CD4-positive, alpha-beta T cell treated with Interferon gamma for 1 hour (primary cell): ENCODE measurements at regions not wholly inside any gene's neighbourhood (a gene's known extent, or its start where the extent isn't known, plus 50 kb on each side); places are given as distances from the start of the nearest gene placed in this dataset.

Experiments used
- DNase-seq: peaks from one replicate; pipeline ENCODE4 v3.0.0-alpha.2; 2020

DNA sequence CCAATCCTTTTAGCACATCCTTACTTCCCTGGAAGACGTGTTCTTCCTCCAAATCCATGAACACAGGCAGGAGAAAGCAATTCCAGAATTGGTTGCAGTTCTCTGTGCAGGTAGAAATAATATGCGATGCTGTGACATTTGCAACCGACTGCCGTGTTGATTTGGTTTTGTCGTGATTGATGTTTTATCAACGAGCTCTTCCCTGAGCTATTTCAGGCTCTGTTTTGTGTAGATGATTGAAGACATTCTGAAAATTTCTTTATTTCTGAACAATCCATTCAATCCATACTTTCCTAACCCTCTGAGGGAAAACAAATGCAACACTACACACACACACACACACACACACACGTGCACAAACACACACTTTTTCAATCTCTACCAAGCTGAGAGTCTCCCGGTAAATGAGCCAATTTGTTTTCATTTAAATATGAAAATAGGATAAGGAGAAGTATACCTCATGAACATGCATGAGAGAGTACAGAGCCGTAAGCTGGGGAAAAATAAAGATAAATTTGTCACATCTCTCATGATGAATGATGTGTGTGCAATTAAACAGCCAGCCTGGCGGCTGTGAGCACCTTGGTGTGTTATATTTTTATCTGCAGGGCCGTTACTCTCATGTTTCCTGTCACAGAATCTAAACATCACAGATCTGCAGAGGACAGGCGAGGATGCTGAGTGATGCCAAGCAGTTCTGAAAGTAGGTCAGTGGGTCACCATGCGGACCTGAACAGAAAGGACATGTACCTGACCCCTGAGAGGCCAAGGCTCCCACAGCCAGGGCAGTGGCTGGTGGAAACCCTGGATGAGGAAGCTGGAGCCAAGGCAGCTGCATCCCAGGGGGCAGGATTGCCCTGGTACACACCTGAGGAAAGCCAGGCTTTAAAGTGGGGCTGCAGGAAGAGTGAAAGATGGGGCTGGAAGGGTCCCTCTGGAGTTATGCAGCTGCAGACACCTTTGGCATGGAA is 64.8 kb downstream of the PDCL3 start:
- DNase-seq = no peak

DNA sequence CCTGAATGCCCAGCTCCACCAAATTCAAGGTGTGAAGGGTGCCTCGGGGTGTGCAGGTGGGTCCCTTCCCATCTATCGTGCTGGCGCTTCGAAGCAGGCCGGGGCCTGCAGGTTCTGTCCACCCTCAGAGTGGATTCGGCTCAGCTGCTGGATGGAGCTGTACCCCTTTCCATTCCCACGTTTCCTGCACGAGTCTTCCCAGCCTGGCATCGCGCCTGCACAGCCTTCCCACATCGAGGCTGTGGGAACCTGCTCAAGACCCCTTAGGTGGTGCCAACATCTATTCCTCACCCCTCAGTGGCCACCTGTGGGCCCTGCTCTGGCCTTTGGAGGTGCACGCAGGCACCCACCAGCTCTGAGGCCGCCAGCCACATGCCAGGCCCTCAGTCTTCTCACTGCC is 65.7 kb downstream of the PDCL3 start:
- no peak for DNase-seq

DNA sequence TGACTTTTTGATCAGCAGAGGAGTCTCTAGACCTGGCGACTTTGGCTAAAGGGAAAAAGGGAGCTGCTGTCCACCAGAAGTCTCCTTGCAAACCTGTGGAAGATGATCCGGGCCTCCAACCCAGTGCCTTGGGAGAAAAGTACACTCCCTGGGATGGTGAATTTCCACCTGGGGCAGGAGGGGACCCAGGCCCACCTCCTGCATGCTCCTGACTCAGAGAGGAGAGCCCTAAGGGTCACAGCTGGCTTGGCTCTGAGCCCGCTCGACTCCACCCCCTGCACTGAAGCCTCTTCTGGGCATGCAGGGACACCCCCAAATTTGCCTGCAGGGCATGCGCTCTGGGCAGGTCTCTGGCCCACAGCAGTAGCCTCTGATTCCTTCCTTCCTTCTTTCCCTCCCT is 66.5 kb downstream of the PDCL3 start:
- no peak for DNase-seq

DNA sequence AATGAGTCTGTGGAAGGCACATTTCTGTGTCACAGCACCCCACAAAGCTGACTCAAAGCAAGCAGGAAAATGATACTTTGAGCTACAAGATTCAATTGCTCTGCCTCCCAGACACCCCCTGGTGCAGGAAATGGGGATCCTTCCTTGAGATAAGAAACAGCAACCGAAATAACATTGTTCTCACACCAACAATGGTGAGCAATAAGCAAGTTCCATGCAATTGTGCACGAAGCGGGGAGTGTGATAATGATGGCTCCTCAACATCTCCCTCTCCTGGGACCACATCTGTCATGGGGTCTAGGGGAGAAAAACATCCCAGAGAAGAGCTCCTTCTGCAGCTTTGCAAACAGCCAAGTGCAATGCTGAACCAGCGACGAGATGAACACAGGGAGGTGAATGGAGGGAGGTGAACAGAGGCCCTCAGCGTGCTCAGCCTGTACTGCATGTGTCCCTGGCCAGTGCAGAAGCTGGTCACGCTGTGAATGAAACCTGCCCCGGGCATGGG is 67.7 kb downstream of the PDCL3 start:
- DNase-seq = no peak

DNA sequence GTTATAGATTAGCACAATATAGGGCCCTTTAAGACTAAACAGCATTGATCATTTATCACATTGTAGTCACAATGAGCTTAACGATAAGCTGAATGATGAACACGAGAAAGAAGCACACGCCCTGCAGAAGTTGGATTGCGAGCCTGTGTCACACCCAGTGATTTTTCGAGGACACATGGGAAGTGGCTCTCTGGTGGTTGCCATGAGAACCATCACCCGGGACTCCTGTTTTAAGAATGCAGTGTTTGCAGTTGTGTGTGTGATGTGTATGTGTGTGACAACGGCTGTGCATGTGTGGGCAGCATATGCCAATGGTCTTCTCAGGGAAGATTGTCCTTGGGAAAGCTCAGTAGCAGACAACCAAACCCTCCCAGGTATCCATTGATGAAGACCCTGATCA is 69.2 kb downstream of the PDCL3 start:
- no peak for DNase-seq

DNA sequence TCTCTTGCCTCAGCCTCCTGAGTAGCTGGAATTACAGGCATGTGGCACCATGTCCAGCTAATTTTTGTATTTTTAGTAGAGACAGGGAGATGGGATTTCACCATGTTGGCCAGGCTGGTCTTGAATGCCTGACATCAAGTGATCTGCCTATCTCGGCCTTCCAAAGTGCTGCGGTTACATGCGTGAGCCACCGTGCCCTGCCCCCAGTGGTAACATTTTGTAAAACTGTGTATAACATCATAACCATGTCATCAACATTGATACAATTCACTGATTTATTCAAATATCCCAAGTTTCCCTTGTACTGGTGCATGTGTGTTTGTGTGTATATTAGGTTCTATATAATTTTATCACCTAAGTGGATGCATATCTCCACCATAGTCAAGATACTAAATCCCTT is 70.0 kb downstream of the PDCL3 start:
- no peak for DNase-seq

DNA sequence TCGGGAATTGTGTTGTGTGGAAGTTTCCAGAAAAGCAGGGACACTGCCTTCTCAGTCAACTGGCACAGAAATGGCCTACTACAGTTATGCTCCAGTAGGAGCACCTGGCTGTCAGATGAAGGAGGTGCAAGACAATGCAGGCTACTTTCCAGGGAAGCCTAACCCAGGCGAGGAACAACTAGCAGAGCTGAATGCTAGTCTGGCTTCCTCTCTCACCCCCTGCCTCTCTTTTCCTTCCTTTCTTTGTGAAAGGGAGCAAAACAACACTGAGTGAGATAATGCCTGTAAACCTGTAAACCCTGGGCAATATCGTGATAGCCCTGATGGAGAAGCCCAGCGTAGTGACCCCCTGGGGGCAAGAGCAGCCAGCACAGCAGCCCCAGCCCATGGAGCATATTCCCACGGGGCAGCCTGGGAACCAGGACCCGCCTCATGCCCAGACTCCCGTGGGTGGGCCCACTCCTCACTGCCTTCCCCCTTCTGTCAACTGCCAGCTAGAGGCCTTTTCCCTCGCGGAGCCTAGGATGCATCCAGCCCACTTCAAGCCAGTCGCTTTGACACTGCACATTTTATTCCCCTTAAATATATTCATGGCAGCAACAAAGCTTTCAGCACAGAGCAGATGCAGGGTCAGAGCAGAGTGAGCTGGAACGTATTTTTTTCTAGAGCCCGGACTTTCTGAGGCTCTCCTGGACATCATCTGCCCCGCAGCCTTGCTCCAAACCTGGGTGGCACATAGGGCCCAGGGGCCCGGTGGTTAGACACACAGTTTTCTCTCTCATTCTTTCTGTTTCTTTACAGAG is 77.0 kb downstream of the PDCL3 start:
- no peak for DNase-seq

DNA sequence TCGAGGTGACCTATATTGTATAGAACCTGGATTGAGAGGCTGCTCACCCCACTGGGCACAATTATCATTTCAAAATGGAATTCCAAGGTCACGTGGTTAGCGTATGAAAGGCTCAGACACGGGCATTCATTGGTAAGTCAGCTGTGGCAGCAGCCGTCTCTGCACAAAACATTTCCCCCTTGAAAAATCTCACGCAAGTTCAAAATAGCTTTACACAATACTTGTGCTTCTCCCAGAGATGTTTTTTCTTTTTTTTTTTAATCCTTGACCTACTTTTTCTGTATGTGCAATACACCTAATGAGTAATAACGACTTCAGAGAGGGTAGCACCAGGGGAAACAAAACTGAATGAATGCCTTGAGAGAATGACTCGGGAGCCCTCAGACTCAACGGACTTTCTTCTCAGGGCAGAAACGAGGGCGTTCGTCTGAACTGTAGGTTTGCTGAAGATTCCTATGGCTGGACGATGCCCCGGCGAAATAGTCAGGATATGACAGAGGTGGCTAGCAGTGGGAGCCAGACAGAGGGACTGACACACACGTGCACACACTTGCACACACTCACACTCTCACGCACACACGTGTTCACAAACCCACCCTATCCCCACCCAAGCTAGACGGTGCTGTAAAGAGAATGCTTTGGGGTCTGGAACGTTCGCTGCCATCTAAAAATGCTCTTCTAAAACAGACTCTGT is 77.8 kb downstream of the PDCL3 start:
- no peak for DNase-seq

DNA sequence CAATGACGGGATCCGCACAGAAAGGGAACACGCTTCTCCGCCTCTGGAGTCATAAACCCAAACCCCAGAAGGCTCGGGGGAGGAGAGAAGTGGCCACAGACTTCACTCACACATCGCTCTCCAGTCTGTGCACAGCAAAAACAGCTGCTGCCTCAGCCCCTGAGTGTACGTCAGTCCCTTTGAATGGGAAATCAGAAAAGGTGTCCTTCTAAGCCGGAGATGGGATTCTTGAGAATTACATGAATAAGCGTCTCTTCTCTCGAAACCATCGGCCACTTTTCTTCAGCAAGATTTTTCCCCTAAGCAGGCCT is 78.3 kb downstream of the PDCL3 start:
- DNase-seq = no peak

DNA sequence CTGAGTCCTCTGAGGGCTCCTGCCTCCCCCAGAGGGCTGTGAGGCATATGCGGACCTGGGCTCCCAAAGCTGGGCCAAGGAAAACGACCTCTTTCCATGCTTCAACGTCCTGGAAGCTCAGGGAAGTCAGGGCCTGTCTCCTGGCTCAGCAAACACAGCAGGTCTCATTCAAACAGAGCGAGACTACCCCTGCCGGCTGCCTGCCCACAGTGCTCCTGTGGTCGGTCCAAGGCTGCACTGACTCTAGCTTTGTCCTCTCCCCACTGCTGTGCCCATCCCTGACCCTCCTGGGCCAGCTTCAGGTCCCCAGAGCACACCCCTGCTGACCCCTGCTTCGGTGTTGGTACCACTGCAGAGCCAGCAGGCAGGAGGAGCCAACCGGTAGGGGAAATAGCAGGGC is 79.6 kb downstream of the PDCL3 start:
- DNase-seq = no peak

DNA sequence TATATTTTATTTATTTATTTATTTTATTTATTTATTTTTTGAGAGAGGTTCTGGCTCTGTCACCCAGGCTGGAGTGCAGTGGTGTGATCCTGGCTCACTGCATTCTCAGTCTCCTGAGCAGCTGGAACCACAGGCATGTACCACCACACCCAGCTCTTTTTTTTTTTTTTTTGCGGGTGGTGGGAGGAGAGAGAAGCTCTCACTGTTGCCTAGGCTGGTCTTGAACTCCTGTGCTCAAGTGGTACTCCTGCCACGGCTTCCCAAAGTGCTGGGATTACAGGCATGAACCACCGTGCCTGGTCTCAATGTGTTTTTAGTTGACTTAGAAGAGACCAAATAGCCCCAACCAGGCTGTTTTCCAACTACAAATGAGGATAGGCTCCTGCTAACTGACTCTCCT is 80.7 kb downstream of the PDCL3 start:
- no peak for DNase-seq

DNA sequence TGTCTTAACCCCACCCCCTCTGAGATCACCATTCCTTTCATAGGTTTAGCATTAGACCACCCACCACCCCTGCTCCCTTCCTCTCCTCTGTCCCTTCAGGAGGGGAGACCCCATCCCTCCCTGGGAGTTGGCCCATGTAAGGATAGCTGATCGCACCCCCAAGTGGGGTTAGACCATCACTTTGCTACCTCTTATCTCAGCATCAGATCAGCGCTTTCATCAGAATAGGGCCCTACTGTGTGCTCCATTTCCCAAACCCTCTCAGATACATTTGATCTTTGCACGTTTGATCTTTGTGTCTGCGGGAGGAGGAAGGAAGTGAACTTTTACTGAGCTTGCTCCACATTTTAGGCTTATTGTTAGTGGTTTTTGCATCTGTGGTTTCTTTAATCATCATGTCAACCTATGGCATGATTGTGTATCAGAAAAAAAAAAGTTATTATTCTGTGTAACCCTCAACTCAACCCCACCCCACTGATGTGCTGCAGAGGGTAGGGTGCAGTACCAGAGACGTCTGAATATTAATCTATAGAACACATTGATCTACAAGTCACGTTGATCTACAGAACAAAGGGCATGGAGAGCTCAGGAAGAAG is 81.2 kb downstream of the PDCL3 start:
- DNase-seq = peak; percentile 25

DNA sequence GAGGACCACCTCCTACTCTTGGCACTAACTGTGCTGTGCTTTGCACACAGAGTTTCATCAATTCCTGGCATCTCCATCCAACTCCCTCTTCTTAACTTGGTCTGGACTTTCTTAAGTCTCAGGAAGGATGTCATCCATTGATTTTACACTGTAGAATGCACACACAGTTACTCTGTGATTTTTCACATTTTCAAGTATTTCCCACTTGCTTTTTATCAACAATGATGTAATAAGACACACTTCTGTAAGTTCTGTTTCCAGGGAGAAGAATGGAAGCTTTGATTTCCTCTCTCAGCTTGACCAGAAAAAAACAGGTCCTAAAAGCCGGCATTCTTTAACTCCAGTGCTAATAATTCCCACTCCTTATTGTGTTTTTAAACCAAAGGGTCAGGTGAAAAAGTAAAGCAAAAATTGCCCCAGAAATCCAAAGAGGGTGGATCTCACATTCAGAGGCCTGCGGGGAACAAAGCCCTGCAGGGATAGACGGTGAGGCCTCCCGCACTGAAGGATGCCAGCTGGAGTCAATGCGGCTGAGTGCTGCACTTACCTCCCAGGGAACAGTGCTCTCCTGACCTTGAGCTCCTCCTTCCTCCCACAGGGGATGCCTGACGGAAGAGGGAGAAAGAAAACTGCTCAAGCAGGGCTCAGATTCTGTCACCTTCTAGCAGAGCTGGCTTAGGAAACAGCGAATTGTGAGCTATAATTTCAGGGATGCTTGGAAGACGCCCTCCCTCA is 83.1 kb downstream of the PDCL3 start:
- no peak for DNase-seq

DNA sequence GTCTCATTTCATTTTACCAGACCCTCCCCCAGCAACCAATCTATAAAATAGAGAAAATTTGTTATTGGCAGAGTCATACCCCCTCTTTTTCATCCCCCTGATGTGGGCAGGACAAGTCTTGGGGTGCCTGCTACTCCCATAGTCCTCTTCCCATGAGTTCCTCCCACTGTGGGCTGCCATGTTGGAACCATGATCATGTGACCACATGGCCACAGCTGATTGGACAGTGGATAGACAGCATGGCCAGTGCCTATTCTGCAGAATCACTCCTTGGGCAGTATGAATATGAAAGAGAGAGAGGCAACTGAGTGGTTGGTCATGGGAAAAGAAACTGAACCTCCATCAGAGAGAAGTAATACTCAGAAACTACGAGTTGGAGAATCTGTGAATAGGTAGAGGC is 84.9 kb downstream of the PDCL3 start:
- DNase-seq = no peak

DNA sequence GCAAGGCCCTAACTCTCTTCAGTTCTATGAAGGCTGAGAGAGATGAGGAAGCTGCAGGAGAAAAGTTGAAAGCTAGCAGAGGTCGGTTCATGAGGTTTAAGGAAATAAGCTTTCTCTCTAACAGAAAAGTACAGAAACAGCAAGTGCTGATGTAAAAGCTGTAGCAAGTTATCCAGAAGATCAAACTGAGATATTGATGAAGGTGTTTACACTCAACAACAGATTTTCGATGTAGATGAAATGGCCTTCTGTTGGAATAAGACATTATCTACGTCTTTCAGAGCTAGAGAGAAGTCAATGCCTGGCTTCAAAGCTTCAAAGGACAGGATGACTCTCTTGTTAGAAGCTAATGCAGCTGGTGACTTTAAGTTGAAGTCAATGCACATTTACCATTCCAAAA is 87.4 kb downstream of the PDCL3 start:
- no peak for DNase-seq

DNA sequence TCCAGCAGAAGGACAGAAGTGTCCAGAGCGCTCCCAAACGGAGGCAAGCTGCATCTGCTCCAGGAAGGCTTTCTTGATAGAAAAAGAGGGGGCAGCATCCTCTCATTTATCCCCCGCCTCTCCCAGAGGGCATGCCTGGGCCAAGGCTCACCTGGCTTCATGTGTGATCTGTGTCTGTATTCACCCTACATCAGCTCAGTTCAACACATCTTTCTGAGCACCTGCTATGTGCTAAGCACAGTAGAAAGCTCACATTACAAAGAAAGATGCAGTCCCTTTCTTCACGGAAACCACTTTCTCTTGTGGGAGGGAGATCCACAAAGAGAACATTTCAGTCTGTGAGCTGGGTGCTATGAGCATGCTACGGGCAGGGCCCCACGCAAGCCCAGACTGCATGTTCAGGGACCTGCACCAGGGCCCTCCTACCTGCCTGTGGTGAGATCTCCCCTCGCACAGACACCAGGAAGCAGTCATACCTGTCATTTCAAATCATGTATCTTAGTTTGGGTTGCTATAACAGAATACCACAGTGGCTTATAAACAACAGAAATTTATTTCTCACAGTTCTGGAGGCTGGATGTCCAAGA is 90.7 kb downstream of the PDCL3 start:
- peak; percentile 54 for DNase-seq

DNA sequence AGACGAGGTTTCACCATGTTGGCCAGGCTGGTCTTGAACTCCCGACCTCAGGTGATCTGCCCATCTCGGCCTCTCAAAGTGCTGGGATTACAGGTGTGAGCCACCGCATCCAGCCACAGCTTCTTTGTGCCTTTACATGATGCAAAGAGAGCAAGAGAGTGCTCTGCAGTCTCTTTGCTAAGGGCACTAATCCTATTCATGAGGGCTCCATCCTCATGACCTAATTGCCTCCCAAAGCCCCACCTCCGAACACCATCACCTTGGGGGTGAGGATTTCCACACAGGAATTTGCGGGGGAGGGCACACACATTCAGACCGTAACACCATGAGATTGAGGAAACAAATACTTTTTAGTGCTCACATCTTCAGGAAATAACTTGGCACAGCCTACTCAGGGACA is 91.8 kb downstream of the PDCL3 start:
- no peak for DNase-seq

DNA sequence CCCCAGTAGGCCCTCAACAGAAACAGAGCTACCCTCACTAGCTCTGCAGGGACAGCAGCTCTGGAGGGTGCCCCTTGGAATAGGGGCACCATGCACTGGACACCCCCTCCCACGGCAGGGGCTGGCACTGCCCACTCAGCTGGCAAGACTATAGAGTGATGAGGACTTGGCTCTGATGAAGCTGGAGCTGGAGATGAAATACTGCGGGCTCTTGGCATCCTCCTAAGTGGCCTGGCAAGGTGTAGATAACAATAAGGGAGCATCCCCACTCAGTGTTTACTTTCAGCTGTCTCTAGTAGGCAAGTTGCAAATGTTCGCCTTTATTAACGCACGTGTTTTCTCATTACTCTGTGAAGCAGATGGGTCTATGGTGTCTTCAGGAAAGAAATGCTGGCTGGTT is 92.7 kb downstream of the PDCL3 start:
- DNase-seq = no peak

DNA sequence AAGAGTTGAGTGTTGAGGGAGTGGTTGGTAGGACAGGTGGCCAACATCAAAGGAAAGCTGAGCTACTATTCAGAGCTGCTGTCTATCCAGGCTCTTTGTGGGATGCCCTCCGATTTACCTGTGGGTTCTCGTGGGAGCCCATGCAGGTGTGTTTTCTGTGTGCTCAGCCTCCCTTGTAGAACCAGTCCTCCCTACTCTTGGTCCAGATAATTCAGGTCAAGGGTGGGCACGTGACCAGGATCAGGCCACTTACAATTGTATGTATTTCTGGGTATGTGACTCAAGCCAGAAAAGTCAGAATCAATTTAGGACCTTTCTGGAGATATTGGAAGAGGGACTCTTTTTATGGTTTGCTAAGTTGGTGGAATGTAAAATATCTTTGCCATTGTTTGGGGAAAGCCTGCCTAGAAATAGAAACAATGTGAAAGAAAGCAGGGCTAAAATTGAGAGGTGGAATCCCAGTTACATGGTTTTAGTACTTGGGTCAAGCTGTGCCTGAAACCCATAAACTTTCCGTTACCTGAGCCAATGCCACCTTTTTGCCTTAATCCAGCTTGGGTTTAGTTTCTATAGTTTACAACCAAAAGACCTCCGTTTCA is 93.2 kb downstream of the PDCL3 start:
- DNase-seq = no peak

DNA sequence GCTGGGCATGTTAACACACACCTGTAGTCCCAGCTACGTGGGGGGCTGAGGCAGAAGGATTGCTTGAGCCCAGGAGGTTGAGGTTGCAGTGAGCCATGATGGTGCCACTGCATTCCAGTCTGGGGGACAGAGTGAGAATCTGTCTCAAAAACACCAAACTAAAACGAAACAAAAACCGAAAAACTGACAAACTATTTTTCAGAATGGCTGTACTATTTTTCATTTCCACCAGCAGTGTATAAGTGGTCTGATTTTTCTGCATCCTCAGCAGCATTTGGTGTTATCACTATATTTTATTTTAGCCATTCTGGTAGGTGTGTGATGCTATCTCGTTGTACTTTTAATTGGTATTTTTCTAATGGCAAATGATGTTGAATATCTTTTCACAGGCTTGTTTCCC is 95.2 kb downstream of the PDCL3 start:
- no peak for DNase-seq

DNA sequence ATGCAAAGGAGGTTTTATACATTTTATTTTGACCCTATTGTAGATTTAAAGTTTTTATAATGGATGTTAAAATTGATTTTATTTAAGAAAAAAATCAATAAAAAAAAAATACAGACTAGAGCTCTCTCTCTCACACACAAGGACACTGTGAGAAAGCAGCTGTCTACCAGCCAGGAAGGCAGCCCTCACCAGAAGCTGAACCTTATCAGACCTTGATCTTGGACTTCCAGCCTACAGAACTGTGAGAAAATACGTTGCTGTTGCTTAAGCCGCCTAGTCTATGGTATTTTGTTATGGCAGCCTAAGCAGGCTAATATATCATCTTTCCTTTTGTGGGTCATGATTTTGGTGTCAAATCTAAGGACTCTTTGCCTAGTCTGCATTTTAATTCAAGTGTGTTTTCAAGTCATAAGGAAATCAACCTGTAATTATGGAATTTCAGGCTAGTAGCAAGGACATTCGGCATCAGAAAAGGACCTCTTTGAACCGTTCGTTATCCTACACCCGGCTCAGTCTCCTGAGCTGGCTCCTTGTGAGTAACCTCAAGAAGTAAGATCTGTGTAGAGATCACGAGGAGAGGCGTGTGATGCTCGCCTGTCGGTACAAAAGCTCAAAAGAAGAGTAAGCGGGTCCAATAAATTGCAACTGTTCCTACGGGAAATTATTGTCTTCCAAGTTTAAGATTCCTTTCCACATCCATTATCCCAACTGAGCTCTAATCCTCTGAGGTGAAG is 98.2 kb downstream of the PDCL3 start:
- DNase-seq = no peak
